GM13977 (cell line): ENCODE measurements at regions not wholly inside any gene's neighbourhood (a gene's known extent, or its start where the extent isn't known, plus 50 kb on each side); places are given as distances from the start of the nearest gene placed in this dataset.

ENCODE experiments used
- DNase-seq: peaks from one replicate; pipeline ENCODE4 v3.0.0; 2012; ENCODE audit warnings: low spot score
- CTCF ChIP-seq: IDR thresholded peaks from 2 replicates; pipeline ENCODE4 v1.5.1; 2012; ENCODE audit warnings: mild to moderate bottlenecking, control low read depth; ENCODE audit not compliant: insufficient read depth; ENCODE audit errors: extremely low read depth, missing control alignments
- in situ Hi-C: fragments of 300-500 bp; cut with MboI; formaldehyde crosslinking; loops from one replicate; pipeline ENCODE4 v1.12.0; 2022; ENCODE audit warnings: low sequenced_read_pairs, low pct_unique_long_range_greater_than_20kb, mixed read lengths, inconsistent platforms; ENCODE audit not compliant: unreplicated experiment

GRCh38 chr3:87800516-87800915, 258.3 kb downstream of the CGGBP1 start:
- in situ Hi-C loops: no loop called here
- DNase-seq: no peak
- TF ChIP-seq CTCF: no peak

DNA sequence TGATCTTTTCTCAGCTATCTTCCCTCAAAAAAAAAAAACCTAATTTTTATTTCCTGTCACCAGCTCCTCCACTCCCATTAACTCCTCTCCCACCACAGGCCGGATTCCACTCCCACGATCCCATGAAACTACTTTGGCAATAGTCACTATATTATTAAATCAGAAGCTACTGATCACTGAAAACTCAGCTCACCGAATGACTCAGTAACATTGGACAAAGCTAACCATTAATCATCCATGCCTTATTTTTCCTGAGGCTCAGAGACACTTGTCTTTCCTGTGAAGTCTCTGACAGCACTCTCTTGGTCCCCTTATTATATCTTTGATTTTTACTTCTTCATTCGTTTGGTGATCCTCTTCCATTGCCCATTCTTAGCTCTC, 260.2 kb downstream of the CGGBP1 start:
- in situ Hi-C loops: no loop called here
- no peak for DNase-seq

GRCh38 chr3:87797872-87798566, 260.8 kb downstream of the CGGBP1 start:
- DNase-seq: no peak
- TF ChIP-seq CTCF: no peak
- in situ Hi-C loops: no loop called here

More for the DNA sequence above, 260.2 kb downstream of the CGGBP1 start:
- no peak for TF ChIP-seq CTCF

- TF ChIP-seq CTCF: no peak
- in situ Hi-C loops: no loop called here
- DNase-seq: no peak
Measured at GRCh38 chr3:87796843-87797185, 262.0 kb downstream of the CGGBP1 start.

DNA sequence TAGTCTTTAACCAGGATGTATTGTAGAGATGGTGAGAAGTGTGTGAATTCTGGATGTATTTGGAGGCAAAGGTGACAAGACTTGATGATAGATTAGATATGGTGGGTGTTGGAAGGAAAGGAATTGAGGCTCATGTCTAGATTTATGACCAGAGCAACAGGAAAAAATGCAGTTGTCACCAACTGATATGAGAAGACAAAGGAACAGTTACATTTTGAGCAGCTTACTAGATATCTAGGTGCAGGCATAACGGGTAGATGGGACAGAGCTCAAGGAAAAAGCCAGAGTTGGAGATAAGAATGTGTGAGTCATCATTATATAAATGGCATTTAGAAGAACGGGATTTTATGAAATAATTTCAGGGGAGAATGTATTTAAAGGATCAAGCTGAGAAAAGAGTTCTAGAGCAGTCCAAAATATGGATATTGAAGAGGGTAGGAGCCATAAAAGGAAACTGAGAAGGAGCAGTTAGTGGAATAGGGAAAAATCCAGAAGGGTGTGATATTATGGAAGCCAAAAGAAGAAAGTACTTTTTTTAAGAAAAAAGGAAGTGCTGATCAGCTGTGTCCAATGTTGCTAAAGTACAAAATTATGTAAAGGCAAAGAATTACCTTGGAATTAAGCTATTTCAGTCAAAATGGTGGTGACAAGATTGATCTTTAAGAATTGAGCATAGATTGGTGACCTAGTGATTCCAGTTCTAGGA, 262.5 kb downstream of the CGGBP1 start:
- in situ Hi-C loops: no loop called here
- no peak for DNase-seq

GRCh38 chr3:87795701-87796100, 263.1 kb downstream of the CGGBP1 start:
- no peak for DNase-seq
- in situ Hi-C loops: no loop called here
- no peak for TF ChIP-seq CTCF

More for the DNA sequence above, 262.5 kb downstream of the CGGBP1 start:
- TF ChIP-seq CTCF: no peak
